ENCODE measurements at regions not wholly inside any gene's neighbourhood (a gene's known extent, or its start where the extent isn't known, plus 50 kb on each side); places are given as distances from the start of the nearest gene placed in this dataset.

- no peak overlapping the region for H2AFZ ChIP-seq
- H3K4me2 ChIP-seq = no peak overlapping the region
- H3K79me2 ChIP-seq (replicated peaks; ENCODE audit: insufficient read depth) = no peaks in the 10 kb centered on the region
- no peak overlapping the region for H3K4me3 ChIP-seq
- H3K4me1 Mint-ChIP-seq = peaks cover 11% of the 10 kb centered on the region; the same call in 2 of the 3 replicates
- H3K36me3 ChIP-seq (ENCODE audit: insufficient read depth) = no peaks in the 10 kb centered on the region
- ATAC-seq = no peak
- H3F3A ChIP-seq (replicated peaks; ENCODE audit: low read depth) = no peaks in the 10 kb centered on the region
- H4K20me1 ChIP-seq (replicated peaks; ENCODE audit: insufficient read depth) = no peaks in the 10 kb centered on the region
- H3K36me3 Mint-ChIP-seq (ENCODE audit: low read depth) = no peaks in the 10 kb centered on the region
- H3K27ac Mint-ChIP-seq = no peak overlapping the region
- no peak for TF ChIP-seq JUNB (IDR thresholded peaks at IDR 0.05; ENCODE audit: unreplicated experiment)
- no peak for TF ChIP-seq ZNF114 (CRISPR knock-in tag; IDR thresholded peaks at IDR 0.05)
- no peak for TF ChIP-seq EZH2phosphoT487 (IDR thresholded peaks at IDR 0.05; ENCODE audit: unreplicated experiment)
- TF ChIP-seq CREB1 (CRISPR knock-in tag; IDR thresholded peaks at IDR 0.05; ENCODE audit: low read depth) = no peak
- peaks cover 4% of the 10 kb centered on the region for H3K27me3 Mint-ChIP-seq (ENCODE audit: insufficient read depth, low read depth, poor library complexity)
- no peaks in the 10 kb centered on the region for H3K27me3 ChIP-seq (ENCODE audit: insufficient read depth)
- H3K9me3 Mint-ChIP-seq = no peaks in the 10 kb centered on the region
- no peak overlapping the region for H3K4me3 Mint-ChIP-seq
- H3K27ac ChIP-seq (ENCODE audit: low read depth) = no peak overlapping the region
- H3K9me2 ChIP-seq (ENCODE audit: insufficient read depth) = no peaks in the 10 kb centered on the region
- H3K4me1 ChIP-seq (ENCODE audit: insufficient read depth) = no peaks in the 10 kb centered on the region
- DNase-seq (ENCODE audit: low spot score) = no peak
These were observed 65.0 kb upstream of the MAGI1 start for GRCh38 chr3:66103729-66104128.

- Histone ChIP-seq H3K9me2 (ENCODE audit: insufficient read depth) (no peaks in the 10 kb centered on the region), H3K36me3 (ENCODE audit: insufficient read depth) (no peaks in the 10 kb centered on the region), H3K4me2 (no peak overlapping the region), H3K4me3 (no peak overlapping the region), H3K4me1 (ENCODE audit: insufficient read depth) (no peaks in the 10 kb centered on the region), H3K79me2 (replicated peaks; ENCODE audit: insufficient read depth) (no peaks in the 10 kb centered on the region), H2AFZ (no peak overlapping the region), H4K20me1 (replicated peaks; ENCODE audit: insufficient read depth) (no peaks in the 10 kb centered on the region), H3K27ac (ENCODE audit: low read depth) (no peak overlapping the region), H3K27me3 (ENCODE audit: insufficient read depth) (no peaks in the 10 kb centered on the region), H3F3A (replicated peaks; ENCODE audit: low read depth) (no peaks in the 10 kb centered on the region)
- H3K27ac Mint-ChIP-seq = no peak overlapping the region
- ATAC-seq (no peak), DNase-seq (ENCODE audit: low spot score) (no peak)
- peaks cover 6% of the 10 kb centered on the region; the same call in 1 of the 3 replicates for H3K4me1 Mint-ChIP-seq
- no peaks in the 10 kb centered on the region for H3K9me3 Mint-ChIP-seq
- no peaks in the 10 kb centered on the region for H3K36me3 Mint-ChIP-seq (ENCODE audit: low read depth)
- no peak for TF ChIP-seq STAT1 (IDR thresholded peaks at IDR 0.05; ENCODE audit: unreplicated experiment)
- TF ChIP-seq ZNF331 (CRISPR knock-in tag; IDR thresholded peaks at IDR 0.05; ENCODE audit: low read depth) = no peak
- no peak for TF ChIP-seq NANOG (IDR thresholded peaks at IDR 0.05; ENCODE audit: borderline replicate concordance)
- H3K4me3 Mint-ChIP-seq = no peak overlapping the region
- peaks cover 4% of the 10 kb centered on the region for H3K27me3 Mint-ChIP-seq (ENCODE audit: insufficient read depth, low read depth, poor library complexity)
These were observed 63.2 kb upstream of the MAGI1 start for GRCh38 chr3:66101901-66102300.

- Mint-ChIP-seq H3K4me3 (no peak overlapping the region), H3K9me3 (no peaks in the 10 kb centered on the region), H3K27ac (no peak overlapping the region), H3K36me3 (ENCODE audit: low read depth) (no peaks in the 10 kb centered on the region), H3K27me3 (ENCODE audit: insufficient read depth, low read depth, poor library complexity) (peaks cover 4% of the 10 kb centered on the region), H3K4me1 (peaks cover 5% of the 10 kb centered on the region; the same call in 1 of the 3 replicates)
- ATAC-seq = no peak
- Histone ChIP-seq H3K27me3 (ENCODE audit: insufficient read depth) (no peaks in the 10 kb centered on the region), H3K27ac (ENCODE audit: low read depth) (no peak overlapping the region), H3F3A (replicated peaks; ENCODE audit: low read depth) (no peaks in the 10 kb centered on the region), H2AFZ (no peak overlapping the region), H3K9me2 (ENCODE audit: insufficient read depth) (no peaks in the 10 kb centered on the region), H3K36me3 (ENCODE audit: insufficient read depth) (no peaks in the 10 kb centered on the region), H3K79me2 (replicated peaks; ENCODE audit: insufficient read depth) (no peaks in the 10 kb centered on the region), H3K4me3 (no peak overlapping the region), H3K4me2 (no peak overlapping the region), H4K20me1 (replicated peaks; ENCODE audit: insufficient read depth) (no peaks in the 10 kb centered on the region), H3K4me1 (ENCODE audit: insufficient read depth) (no peaks in the 10 kb centered on the region)
- no peak for DNase-seq (ENCODE audit: low spot score)
- TF ChIP-seq ZNF114 (CRISPR knock-in tag; IDR thresholded peaks at IDR 0.05) (no peak), REST (IDR thresholded peaks at IDR 0.05; ENCODE audit: unreplicated experiment) (no peak), STAT1 (IDR thresholded peaks at IDR 0.05; ENCODE audit: unreplicated experiment) (no peak), JUNB (IDR thresholded peaks at IDR 0.05; ENCODE audit: unreplicated experiment) (no peak), NANOG (IDR thresholded peaks at IDR 0.05; ENCODE audit: borderline replicate concordance) (no peak), CREB1 (CRISPR knock-in tag; IDR thresholded peaks at IDR 0.05; ENCODE audit: low read depth) (no peak), CTCF (conservative IDR thresholded peaks at IDR 0.05; ENCODE audit: low read depth in 2 of 2) (no peak), POLR2AphosphoS5 (IDR thresholded peaks at IDR 0.05; ENCODE audit: low read depth) (no peak)
These were observed 60.9 kb upstream of the MAGI1 start for GRCh38 chr3:66099541-66100065.

Measured in GM23338 (cell line).